T-helper 1 cell treated with Interleukin-12 subunit alpha and Interleukin-12 subunit beta and Interleukin-4 antibody, amounts not matched to agents 30 ng/mL and 1 ng/mL, for 36 hours (primary cell): ENCODE measurements at regions not wholly inside any gene's neighbourhood (a gene's known extent, or its start where the extent isn't known, plus 50 kb on each side); places are given as distances from the start of the nearest gene placed in this dataset.

Experiments
- intact Hi-C: fragments of 100-400 bp; cut with micrococcal nuclease; formaldehyde crosslinking; loops from one replicate; pipeline ENCODE4 v1.15.1; 2024

GRCh38 chr4:36921476-36922216 is 322.9 kb upstream of the NWD2 start:
- intact Hi-C loops: no loop called here

GRCh38 chr4:36930562-36931111 is 313.9 kb upstream of the NWD2 start:
- intact Hi-C loops: no loop called here

- intact Hi-C loops: no loop called here
These were observed 300.3 kb upstream of the NWD2 start for GRCh38 chr4:36944232-36944631.

- intact Hi-C loops: no loop called here
These were observed 283.1 kb upstream of the NWD2 start for GRCh38 chr4:36961420-36961819.

- intact Hi-C loops: no loop called here
These were observed 277.6 kb upstream of the NWD2 start for GRCh38 chr4:36966756-36967460.

- intact Hi-C loops: no loop called here
These were observed 265.0 kb upstream of the NWD2 start for GRCh38 chr4:36979533-36979932.

- intact Hi-C loops: no loop called here
These were observed 254.2 kb upstream of the NWD2 start for GRCh38 chr4:36990128-36990872.

GRCh38 chr4:36997727-36998126 is 246.8 kb upstream of the NWD2 start:
- intact Hi-C loops: no loop called here

GRCh38 chr4:37000281-37000680 is 244.3 kb upstream of the NWD2 start:
- intact Hi-C loops: no loop called here

GRCh38 chr4:37001688-37002436 is 242.7 kb upstream of the NWD2 start:
- intact Hi-C loops: no loop called here

- intact Hi-C loops: no loop called here
These were observed 241.9 kb upstream of the NWD2 start for GRCh38 chr4:37002625-37003024.

- intact Hi-C loops: no loop called here
These were observed 236.3 kb upstream of the NWD2 start for GRCh38 chr4:37008199-37008598.

GRCh38 chr4:37014584-37014983 is 230.0 kb upstream of the NWD2 start:
- intact Hi-C loops: no loop called here

- intact Hi-C loops: no loop called here
These were observed 229.2 kb upstream of the NWD2 start for GRCh38 chr4:37015391-37015790.

GRCh38 chr4:37023504-37023903 is 221.0 kb upstream of the NWD2 start:
- intact Hi-C loops: no loop called here

- intact Hi-C loops: no loop called here
These were observed 220.5 kb upstream of the NWD2 start for GRCh38 chr4:37023996-37024395.

GRCh38 chr4:37040816-37041215 is 203.7 kb upstream of the NWD2 start:
- intact Hi-C loops: no loop called here

- intact Hi-C loops: no loop called here
These were observed 201.2 kb upstream of the NWD2 start for GRCh38 chr4:37043342-37043741.

- intact Hi-C loops: no loop called here
These were observed 193.4 kb upstream of the NWD2 start for GRCh38 chr4:37051111-37051510.

GRCh38 chr4:37051866-37052265 is 192.7 kb upstream of the NWD2 start:
- intact Hi-C loops: no loop called here

- intact Hi-C loops: no loop called here
These were observed 189.9 kb upstream of the NWD2 start for GRCh38 chr4:37054531-37055077.
